ENCODE measurements at regions not wholly inside any gene's neighbourhood (a gene's known extent, or its start where the extent isn't known, plus 50 kb on each side); places are given as distances from the start of the nearest gene placed in this dataset.

DNA sequence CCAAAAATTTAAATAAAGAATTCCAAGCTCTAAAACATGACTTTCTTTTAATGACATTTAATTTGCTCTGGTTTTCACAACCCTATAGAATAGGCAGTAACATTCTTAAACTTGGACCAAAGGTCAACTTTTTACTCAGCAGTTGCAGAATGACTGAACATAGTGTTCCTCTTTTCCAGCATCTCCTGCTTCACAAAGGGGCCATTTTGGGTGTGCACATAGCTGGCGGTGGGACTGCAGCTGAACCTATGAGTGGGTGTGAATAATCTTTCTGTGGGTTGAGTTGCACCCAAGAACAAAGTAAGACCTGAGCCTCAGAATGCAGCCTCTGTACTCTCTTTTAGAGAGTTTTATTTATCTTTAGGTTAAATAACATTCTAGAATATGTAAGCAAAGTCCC, 96.9 kb upstream of the HAPLN1 start (continued):
- TF ChIP-seq ZNF217 (IDR thresholded peaks at IDR 0.05) (no peak), SMC3 (IDR thresholded peaks at IDR 0.05; ENCODE audit: borderline replicate concordance, low read length) (no peak), YY1 (IDR thresholded peaks at IDR 0.05; ENCODE audit: low read depth, low read length) (peak; percentile 51; the same call in 1 of the 2 replicates)
- TF ChIP-seq, protein P1, sequence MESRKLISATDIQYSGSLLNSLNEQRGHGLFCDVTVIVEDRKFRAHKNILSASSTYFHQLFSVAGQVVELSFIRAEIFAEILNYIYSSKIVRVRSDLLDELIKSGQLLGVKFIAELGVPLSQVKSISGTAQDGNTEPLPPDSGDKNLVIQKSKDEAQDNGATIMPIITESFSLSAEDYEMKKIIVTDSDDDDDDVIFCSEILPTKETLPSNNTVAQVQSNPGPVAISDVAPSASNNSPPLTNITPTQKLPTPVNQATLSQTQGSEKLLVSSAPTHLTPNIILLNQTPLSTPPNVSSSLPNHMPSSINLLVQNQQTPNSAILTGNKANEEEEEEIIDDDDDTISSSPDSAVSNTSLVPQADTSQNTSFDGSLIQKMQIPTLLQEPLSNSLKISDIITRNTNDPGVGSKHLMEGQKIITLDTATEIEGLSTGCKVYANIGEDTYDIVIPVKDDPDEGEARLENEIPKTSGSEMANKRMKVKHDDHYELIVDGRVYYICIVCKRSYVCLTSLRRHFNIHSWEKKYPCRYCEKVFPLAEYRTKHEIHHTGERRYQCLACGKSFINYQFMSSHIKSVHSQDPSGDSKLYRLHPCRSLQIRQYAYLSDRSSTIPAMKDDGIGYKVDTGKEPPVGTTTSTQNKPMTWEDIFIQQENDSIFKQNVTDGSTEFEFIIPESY (IDR thresholded peaks at IDR 0.05), result no peak
- TF ChIP-seq, protein P2, sequence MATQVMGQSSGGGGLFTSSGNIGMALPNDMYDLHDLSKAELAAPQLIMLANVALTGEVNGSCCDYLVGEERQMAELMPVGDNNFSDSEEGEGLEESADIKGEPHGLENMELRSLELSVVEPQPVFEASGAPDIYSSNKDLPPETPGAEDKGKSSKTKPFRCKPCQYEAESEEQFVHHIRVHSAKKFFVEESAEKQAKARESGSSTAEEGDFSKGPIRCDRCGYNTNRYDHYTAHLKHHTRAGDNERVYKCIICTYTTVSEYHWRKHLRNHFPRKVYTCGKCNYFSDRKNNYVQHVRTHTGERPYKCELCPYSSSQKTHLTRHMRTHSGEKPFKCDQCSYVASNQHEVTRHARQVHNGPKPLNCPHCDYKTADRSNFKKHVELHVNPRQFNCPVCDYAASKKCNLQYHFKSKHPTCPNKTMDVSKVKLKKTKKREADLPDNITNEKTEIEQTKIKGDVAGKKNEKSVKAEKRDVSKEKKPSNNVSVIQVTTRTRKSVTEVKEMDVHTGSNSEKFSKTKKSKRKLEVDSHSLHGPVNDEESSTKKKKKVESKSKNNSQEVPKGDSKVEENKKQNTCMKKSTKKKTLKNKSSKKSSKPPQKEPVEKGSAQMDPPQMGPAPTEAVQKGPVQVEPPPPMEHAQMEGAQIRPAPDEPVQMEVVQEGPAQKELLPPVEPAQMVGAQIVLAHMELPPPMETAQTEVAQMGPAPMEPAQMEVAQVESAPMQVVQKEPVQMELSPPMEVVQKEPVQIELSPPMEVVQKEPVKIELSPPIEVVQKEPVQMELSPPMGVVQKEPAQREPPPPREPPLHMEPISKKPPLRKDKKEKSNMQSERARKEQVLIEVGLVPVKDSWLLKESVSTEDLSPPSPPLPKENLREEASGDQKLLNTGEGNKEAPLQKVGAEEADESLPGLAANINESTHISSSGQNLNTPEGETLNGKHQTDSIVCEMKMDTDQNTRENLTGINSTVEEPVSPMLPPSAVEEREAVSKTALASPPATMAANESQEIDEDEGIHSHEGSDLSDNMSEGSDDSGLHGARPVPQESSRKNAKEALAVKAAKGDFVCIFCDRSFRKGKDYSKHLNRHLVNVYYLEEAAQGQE (IDR thresholded peaks at IDR 0.05; ENCODE audit: low read depth, low read length), result no peak

DNA sequence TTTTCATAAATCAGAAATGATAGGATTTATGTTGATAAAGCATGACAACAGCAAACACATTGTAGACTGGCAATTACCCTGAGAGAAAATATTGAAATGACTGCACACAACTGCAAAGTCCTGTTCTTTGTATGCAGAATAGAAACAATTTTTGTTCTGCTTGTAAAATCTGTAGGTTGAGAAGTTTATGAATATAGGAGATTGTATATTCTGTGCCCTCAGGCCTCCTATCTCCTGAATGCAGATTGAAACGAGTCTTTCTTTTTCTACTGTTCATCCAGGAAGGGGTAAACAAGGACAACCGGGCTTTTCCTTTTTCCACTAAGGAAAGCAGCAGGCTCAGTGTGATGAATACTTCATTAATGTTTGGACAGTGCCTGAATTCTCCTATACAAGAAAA, 95.0 kb upstream of the HAPLN1 start:
- ChIA-PET CTCF (interaction anchor here (0.8 kb wide), 1 partner anchor 27 kb away, joined by 3 read pairs; no protein-coding TSS in a partner anchor), POLR2A (no interaction called here), RAD21 (ENCODE audit: unreplicated experiment) (no interaction called here), SMC1A (ENCODE audit: uncharacterized antibody, unreplicated experiment) (no interaction called here)
- no peaks in the 10 kb centered on the region for H3K9me3 ChIP-seq (replicated peaks; ENCODE audit: control insufficient read depth, insufficient read depth, low read length)
- no peaks in the 10 kb centered on the region for H3K79me2 ChIP-seq (ENCODE audit: control insufficient read depth, insufficient read depth, low read length)
- FAIRE-seq (no peak), DNase-seq (ENCODE audit: low read depth, low spot score) (no peak), ATAC-seq (no peak)
- WGBS (ENCODE audit: insufficient coverage, insufficient replicate concordance, low lambda C conversion rate, missing lambda C conversion rate), result 19% methylated on average over 2 of the region's 2 CpGs
- no TSS peak for BruUV-seq (replicated peaks)
- H3K27ac ChIP-seq (ENCODE audit: control insufficient read depth, insufficient read depth), result no peak overlapping the region
- no peaks in the 10 kb centered on the region for H3K4me1 ChIP-seq (ENCODE audit: control insufficient read depth, insufficient read depth, low read length)
- no peak overlapping the region for H3K4me2 ChIP-seq (ENCODE audit: control insufficient read depth, insufficient read depth)
- in situ Hi-C loops (cut with MboI), result no loop called here
- H3K9ac ChIP-seq (ENCODE audit: control insufficient read depth, insufficient read depth, low read length), result no peak overlapping the region
- intact Hi-C loops (cut with micrococcal nuclease; ENCODE audit: unreplicated experiment), result no loop called here
- no peak overlapping the region for H2AFZ ChIP-seq (ENCODE audit: control insufficient read depth, low read depth, low read length)
- TF ChIP-seq HDAC2 (IDR thresholded peaks at IDR 0.05), result no peak
- TF ChIP-seq, protein P3, sequence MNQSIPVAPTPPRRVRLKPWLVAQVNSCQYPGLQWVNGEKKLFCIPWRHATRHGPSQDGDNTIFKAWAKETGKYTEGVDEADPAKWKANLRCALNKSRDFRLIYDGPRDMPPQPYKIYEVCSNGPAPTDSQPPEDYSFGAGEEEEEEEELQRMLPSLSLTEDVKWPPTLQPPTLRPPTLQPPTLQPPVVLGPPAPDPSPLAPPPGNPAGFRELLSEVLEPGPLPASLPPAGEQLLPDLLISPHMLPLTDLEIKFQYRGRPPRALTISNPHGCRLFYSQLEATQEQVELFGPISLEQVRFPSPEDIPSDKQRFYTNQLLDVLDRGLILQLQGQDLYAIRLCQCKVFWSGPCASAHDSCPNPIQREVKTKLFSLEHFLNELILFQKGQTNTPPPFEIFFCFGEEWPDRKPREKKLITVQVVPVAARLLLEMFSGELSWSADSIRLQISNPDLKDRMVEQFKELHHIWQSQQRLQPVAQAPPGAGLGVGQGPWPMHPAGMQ (IDR thresholded peaks at IDR 0.05; ENCODE audit: borderline replicate concordance), result no peak
- TF ChIP-seq RCOR1 (conservative IDR thresholded peaks at IDR 0.05; ENCODE audit: low read depth, low read length), result no peak
- no peak for TF ChIP-seq FOS (IDR thresholded peaks at IDR 0.05; ENCODE audit: borderline replicate concordance, extremely low read depth, insufficient read length)
- TF ChIP-seq, protein P4, sequence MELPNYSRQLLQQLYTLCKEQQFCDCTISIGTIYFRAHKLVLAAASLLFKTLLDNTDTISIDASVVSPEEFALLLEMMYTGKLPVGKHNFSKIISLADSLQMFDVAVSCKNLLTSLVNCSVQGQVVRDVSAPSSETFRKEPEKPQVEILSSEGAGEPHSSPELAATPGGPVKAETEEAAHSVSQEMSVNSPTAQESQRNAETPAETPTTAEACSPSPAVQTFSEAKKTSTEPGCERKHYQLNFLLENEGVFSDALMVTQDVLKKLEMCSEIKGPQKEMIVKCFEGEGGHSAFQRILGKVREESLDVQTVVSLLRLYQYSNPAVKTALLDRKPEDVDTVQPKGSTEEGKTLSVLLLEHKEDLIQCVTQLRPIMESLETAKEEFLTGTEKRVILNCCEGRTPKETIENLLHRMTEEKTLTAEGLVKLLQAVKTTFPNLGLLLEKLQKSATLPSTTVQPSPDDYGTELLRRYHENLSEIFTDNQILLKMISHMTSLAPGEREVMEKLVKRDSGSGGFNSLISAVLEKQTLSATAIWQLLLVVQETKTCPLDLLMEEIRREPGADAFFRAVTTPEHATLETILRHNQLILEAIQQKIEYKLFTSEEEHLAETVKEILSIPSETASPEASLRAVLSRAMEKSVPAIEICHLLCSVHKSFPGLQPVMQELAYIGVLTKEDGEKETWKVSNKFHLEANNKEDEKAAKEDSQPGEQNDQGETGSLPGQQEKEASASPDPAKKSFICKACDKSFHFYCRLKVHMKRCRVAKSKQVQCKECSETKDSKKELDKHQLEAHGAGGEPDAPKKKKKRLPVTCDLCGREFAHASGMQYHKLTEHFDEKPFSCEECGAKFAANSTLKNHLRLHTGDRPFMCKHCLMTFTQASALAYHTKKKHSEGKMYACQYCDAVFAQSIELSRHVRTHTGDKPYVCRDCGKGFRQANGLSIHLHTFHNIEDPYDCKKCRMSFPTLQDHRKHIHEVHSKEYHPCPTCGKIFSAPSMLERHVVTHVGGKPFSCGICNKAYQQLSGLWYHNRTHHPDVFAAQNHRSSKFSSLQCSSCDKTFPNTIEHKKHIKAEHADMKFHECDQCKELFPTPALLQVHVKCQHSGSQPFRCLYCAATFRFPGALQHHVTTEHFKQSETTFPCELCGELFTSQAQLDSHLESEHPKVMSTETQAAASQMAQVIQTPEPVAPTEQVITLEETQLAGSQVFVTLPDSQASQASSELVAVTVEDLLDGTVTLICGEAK (IDR thresholded peaks at IDR 0.05; ENCODE audit: borderline replicate concordance), result no peak
- no peak for TF ChIP-seq RAD51 (IDR thresholded peaks at IDR 0.05)
- no peak for TF ChIP-seq RAD21 (IDR thresholded peaks at IDR 0.05; ENCODE audit: insufficient read depth, low read depth, low read length)
- TF ChIP-seq SUZ12 (IDR thresholded peaks at IDR 0.05; ENCODE audit: unreplicated experiment), result no peak
- no peaks in the 10 kb centered on the region for H3K27me3 ChIP-seq (replicated peaks in 1 of 2; ENCODE audit: control insufficient read depth in 2 of 2, insufficient read depth in 2 of 2, low read length in 1 of 2)
- H4K20me1 ChIP-seq (ENCODE audit: control insufficient read depth, insufficient read depth), result no peaks in the 10 kb centered on the region
- H3K36me3 ChIP-seq (ENCODE audit: control insufficient read depth in 2 of 2, insufficient read depth in 2 of 2, low read length in 1 of 2), result no peaks in the 10 kb centered on the region
- H3K4me3 ChIP-seq, result no peak overlapping the region
